ENCODE measurements at regions not wholly inside any gene's neighbourhood (a gene's known extent, or its start where the extent isn't known, plus 50 kb on each side); places are given as distances from the start of the nearest gene placed in this dataset.
"Not testable (repeated sequence)": the region's sequence is repeated elsewhere in the genome, so short reads cannot be mapped to it uniquely, and the experiment has no call there.

DNA sequence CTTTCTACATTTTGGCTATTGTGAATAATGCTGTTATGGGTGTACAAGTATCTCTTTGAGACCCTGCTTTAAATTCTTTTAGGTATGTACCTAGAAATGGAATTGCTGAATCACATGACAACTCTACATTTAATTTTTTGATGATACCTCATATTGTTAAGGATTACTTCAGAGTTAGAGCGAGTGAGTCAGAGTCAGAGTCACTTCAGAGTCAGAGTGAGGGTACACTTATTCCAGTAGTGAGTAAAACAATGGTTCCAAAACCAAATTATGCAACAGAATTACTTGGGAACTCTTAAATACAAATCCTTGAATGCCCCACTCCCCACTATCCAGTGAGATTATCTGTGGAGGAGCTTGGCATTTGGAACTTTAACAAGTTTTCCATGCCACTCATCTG, 50.3 kb upstream of the SNRK start:
- peaks cover 4% of the 10 kb centered on the region for H3K4me1 Mint-ChIP-seq (ENCODE audit: low read depth)
- TF ChIP-seq, protein P1, sequence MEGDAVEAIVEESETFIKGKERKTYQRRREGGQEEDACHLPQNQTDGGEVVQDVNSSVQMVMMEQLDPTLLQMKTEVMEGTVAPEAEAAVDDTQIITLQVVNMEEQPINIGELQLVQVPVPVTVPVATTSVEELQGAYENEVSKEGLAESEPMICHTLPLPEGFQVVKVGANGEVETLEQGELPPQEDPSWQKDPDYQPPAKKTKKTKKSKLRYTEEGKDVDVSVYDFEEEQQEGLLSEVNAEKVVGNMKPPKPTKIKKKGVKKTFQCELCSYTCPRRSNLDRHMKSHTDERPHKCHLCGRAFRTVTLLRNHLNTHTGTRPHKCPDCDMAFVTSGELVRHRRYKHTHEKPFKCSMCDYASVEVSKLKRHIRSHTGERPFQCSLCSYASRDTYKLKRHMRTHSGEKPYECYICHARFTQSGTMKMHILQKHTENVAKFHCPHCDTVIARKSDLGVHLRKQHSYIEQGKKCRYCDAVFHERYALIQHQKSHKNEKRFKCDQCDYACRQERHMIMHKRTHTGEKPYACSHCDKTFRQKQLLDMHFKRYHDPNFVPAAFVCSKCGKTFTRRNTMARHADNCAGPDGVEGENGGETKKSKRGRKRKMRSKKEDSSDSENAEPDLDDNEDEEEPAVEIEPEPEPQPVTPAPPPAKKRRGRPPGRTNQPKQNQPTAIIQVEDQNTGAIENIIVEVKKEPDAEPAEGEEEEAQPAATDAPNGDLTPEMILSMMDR (IDR thresholded peaks at IDR 0.05; ENCODE audit: unreplicated experiment) = no peak
- H3K27ac Mint-ChIP-seq = no peak overlapping the region
- no peaks in the 10 kb centered on the region for H3K36me3 Mint-ChIP-seq (ENCODE audit: insufficient read depth)
- DNase-seq (ENCODE audit: low spot score, unreplicated experiment) = no peak
- H3K4me3 Mint-ChIP-seq (ENCODE audit: low read depth) = no peak overlapping the region
- peaks cover 4% of the 10 kb centered on the region for H3K9me3 Mint-ChIP-seq (ENCODE audit: low read depth)
- H3K27me3 Mint-ChIP-seq = no peaks in the 10 kb centered on the region

DNA sequence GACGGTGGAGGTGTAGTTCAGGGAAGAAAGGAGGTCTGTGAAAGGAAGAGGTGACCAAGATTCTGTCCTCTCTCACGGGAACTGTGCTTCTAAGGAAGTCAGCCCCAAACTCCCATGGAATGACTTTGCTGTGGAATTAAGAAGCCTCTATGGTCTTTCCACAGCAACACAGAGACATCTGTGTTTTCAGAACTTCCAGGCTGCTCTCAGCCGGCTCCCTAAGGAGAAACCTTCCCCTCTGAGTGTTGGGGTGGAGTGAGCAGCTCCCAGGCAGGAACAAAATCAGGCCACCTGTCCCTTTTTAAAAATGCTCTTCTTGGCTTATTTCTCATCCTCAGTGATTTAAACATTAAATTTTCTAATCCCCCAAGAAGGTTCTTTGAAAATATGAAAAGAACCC, 53.3 kb upstream of the SNRK start:
- no peak overlapping the region for H3K27ac Mint-ChIP-seq
- H3K36me3 Mint-ChIP-seq (ENCODE audit: insufficient read depth) = peaks cover 1% of the 10 kb centered on the region
- TF ChIP-seq, protein P1 (IDR thresholded peaks at IDR 0.05; ENCODE audit: unreplicated experiment) = no peak
- no peak for DNase-seq (ENCODE audit: low spot score, unreplicated experiment)
- peaks cover 4% of the 10 kb centered on the region for H3K4me1 Mint-ChIP-seq (ENCODE audit: low read depth)
- H3K27me3 Mint-ChIP-seq = no peaks in the 10 kb centered on the region
- no peak overlapping the region for H3K4me3 Mint-ChIP-seq (ENCODE audit: low read depth)
- peaks cover 2% of the 10 kb centered on the region for H3K9me3 Mint-ChIP-seq (ENCODE audit: low read depth)

DNA sequence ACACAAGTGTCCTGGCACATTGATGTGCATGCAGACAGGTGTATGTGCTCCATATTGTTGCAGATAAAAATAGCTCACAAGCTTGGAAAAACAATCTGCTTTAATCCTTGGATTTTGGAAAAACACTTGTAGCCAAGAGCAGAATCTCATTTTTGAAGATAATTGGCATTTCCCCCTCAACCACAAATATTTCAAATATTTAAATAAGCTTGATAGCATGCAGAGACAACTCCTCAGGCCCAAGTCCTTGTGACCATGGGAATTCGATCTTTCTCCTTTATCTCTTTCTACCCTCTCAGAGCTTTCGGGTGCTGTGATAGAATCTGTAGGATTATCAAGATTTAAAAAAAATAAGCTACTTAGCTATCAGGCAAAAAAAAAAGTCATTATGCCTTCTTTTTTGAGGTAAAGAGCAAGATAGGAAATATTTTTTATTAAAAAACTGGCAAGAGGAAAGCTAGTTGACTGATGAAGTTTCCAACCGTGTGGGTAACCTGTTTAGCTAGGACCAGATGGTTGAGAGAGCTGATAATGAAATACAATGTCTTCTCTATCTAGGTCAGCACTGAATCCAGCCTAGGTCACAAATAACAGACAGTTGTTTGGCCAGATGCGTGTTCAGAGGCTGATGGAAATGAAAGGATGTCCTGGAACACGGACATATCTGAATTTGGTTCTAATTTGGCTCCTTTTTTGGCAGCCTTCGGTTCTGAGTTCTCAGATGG, 54.9 kb upstream of the SNRK start:
- H3K27ac Mint-ChIP-seq = peak overlapping the region; percentile 3
- no peaks in the 10 kb centered on the region for H3K27me3 Mint-ChIP-seq
- no peak overlapping the region for H3K4me3 Mint-ChIP-seq (ENCODE audit: low read depth)

DNA sequence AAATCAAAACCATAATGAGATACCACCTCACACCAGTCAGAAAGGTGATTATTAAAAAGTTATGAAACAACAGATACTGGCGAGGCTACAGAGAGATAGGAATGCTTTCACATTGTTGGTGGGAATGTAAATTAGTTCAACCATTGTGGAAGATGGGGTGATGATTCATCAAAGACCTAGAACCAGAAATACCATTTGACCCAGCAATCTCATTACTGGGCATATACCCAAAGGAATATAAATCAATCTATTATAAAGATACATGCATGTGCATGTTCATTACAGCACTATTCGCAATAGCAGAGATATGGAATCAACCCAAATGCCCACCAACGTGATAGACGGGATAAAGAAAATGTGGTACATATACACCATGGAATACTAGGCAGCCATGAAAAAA, 56.5 kb upstream of the SNRK start:
- H3K27ac Mint-ChIP-seq; H3K27me3 Mint-ChIP-seq; H3K4me1 Mint-ChIP-seq (ENCODE audit: low read depth); H3K36me3 Mint-ChIP-seq (ENCODE audit: insufficient read depth); DNase-seq (ENCODE audit: low spot score, unreplicated experiment); H3K4me3 Mint-ChIP-seq (ENCODE audit: low read depth): not testable (repeated sequence)
- peaks cover 21% of the 10 kb centered on the region for H3K9me3 Mint-ChIP-seq (ENCODE audit: low read depth)

More for the DNA sequence above, 54.9 kb upstream of the SNRK start:
- H3K9me3 Mint-ChIP-seq (ENCODE audit: low read depth) = peaks cover 15% of the 10 kb centered on the region
- H3K4me1 Mint-ChIP-seq (ENCODE audit: low read depth) = peaks cover 4% of the 10 kb centered on the region
- peaks cover 4% of the 10 kb centered on the region for H3K36me3 Mint-ChIP-seq (ENCODE audit: insufficient read depth)
- TF ChIP-seq, protein P1 (IDR thresholded peaks at IDR 0.05; ENCODE audit: unreplicated experiment) = no peak
- DNase-seq (ENCODE audit: low spot score, unreplicated experiment) = no peak

DNA sequence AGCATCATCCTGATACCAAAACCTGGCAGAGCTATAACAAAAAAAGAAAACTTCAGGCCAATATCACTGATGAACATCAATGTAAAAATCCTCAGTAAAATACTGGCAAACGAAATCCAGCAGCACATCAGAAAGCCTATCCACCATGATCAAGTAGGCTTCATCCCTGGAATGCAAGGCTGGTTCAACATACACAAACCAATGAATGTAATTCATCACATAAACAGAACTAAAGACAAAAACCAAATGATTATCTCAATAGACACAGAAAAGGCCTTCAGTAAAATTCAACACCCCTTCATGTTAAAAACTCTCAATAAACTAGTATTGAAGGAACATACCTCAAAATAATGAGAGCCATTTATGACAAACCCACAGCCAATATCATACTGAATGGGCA, 58.7 kb upstream of the SNRK start:
- not testable (repeated sequence) for H3K27ac Mint-ChIP-seq; H3K4me1 Mint-ChIP-seq (ENCODE audit: low read depth); H3K36me3 Mint-ChIP-seq (ENCODE audit: insufficient read depth); DNase-seq (ENCODE audit: low spot score, unreplicated experiment); H3K27me3 Mint-ChIP-seq; H3K4me3 Mint-ChIP-seq (ENCODE audit: low read depth)
- H3K9me3 Mint-ChIP-seq (ENCODE audit: low read depth) = peaks cover 30% of the 10 kb centered on the region

- Mint-ChIP-seq H3K9me3 (ENCODE audit: low read depth) (peaks cover 30% of the 10 kb centered on the region), H3K27ac (no peak overlapping the region), H3K36me3 (ENCODE audit: insufficient read depth) (peaks cover 6% of the 10 kb centered on the region), H3K4me1 (ENCODE audit: low read depth) (peaks cover 4% of the 10 kb centered on the region), H3K27me3 (no peaks in the 10 kb centered on the region), H3K4me3 (ENCODE audit: low read depth) (no peak overlapping the region)
- TF ChIP-seq, protein P1 (IDR thresholded peaks at IDR 0.05; ENCODE audit: unreplicated experiment) = no peak
- DNase-seq (ENCODE audit: low spot score, unreplicated experiment) = no peak
Observed at GRCh38 chr3:43224405-43225073, 61.8 kb upstream of the SNRK start.
